ENCODE measurements at regions not wholly inside any gene's neighbourhood (a gene's known extent, or its start where the extent isn't known, plus 50 kb on each side); places are given as distances from the start of the nearest gene placed in this dataset.

GRCh38 chr4:11866391-11866790, 437.7 kb upstream of the HS3ST1 start:
- no peak overlapping the region for H3K4me3 ChIP-seq (ENCODE audit: low read depth, low read length)
- TF ChIP-seq CTCF (IDR thresholded peaks at IDR 0.05; ENCODE audit: low read depth, low read length): no peak

- no peak for TF ChIP-seq CTCF (IDR thresholded peaks at IDR 0.05; ENCODE audit: low read depth, low read length)
Measured at GRCh38 chr4:11860996-11861395, 432.3 kb upstream of the HS3ST1 start.

GRCh38 chr4:11857881-11858280, 429.2 kb upstream of the HS3ST1 start:
- TF ChIP-seq CTCF (IDR thresholded peaks at IDR 0.05; ENCODE audit: low read depth, low read length): no peak
- no peak overlapping the region for H3K4me3 ChIP-seq (ENCODE audit: low read depth, low read length)

More at GRCh38 chr4:11860996-11861395, 432.3 kb upstream of the HS3ST1 start:
- H3K4me3 ChIP-seq (ENCODE audit: low read depth, low read length): no peak overlapping the region

- TF ChIP-seq CTCF (IDR thresholded peaks at IDR 0.05; ENCODE audit: low read depth, low read length): no peak
- no peak overlapping the region for H3K4me3 ChIP-seq (ENCODE audit: low read depth, low read length)
Measured at GRCh38 chr4:11847167-11847566, 418.5 kb upstream of the HS3ST1 start.

- TF ChIP-seq CTCF (IDR thresholded peaks at IDR 0.05; ENCODE audit: low read depth, low read length): no peak
Measured at GRCh38 chr4:11843927-11844326, 415.2 kb upstream of the HS3ST1 start.

GRCh38 chr4:11843340-11843739, 414.6 kb upstream of the HS3ST1 start:
- no peak for TF ChIP-seq CTCF (IDR thresholded peaks at IDR 0.05; ENCODE audit: low read depth, low read length)
- no peak overlapping the region for H3K4me3 ChIP-seq (ENCODE audit: low read depth, low read length)

More at GRCh38 chr4:11843927-11844326, 415.2 kb upstream of the HS3ST1 start:
- no peak overlapping the region for H3K4me3 ChIP-seq (ENCODE audit: low read depth, low read length)

GRCh38 chr4:11842620-11843263, 414.0 kb upstream of the HS3ST1 start:
- TF ChIP-seq CTCF (IDR thresholded peaks at IDR 0.05; ENCODE audit: low read depth, low read length): no peak
- no peak overlapping the region for H3K4me3 ChIP-seq (ENCODE audit: low read depth, low read length)
